ENCODE measurements at regions not wholly inside any gene's neighbourhood (a gene's known extent, or its start where the extent isn't known, plus 50 kb on each side); places are given as distances from the start of the nearest gene placed in this dataset.

DNA sequence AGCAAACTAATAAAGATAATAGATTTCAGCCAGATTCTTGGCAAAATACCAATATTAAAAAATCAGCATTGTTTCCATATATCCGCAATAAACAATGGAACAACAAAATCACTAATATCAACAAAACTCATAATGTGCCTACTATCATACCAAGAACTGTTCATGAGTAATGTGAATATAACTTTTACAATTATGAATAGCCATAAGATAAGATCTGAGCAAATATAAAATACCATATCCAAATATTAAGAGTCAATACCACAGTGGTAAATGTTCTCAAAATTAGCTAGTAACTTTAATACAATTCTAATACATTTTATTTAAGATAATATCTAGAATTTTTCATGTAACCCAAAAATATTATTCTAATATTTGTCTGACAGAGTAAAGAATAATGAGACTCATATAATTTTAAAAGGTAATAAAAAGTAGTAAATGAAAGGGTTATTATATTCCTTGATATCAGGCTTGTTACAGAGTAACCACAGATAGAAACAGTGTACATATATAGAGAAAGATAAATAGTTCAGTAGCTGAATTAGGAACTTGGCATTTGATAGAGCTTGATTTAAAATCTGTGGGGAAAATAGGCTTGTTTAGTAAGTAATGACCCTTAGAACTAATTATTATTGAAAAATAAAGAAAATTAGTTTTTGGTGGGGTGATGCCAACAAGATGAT, 2126.6 kb downstream of the MRPL39 start:
- Mint-ChIP-seq H3K27me3 (ENCODE audit: low read depth, unreplicated experiment) (no peaks in the 10 kb centered on the region), H3K36me3 (ENCODE audit: low read depth, unreplicated experiment) (no peaks in the 10 kb centered on the region), H3K27ac (ENCODE audit: unreplicated experiment) (no peak overlapping the region), H3K9me3 (ENCODE audit: unreplicated experiment) (no peaks in the 10 kb centered on the region), H3K4me1 (ENCODE audit: low read depth, unreplicated experiment) (no peaks in the 10 kb centered on the region), H3K4me3 (ENCODE audit: unreplicated experiment) (no peak overlapping the region)
- no peaks in the 10 kb centered on the region for H3K27me3 ChIP-seq (ENCODE audit: insufficient read depth, low read length)
- H3K9ac ChIP-seq (ENCODE audit: low read length) = no peak overlapping the region
- no peak for FAIRE-seq
- no peak for TF ChIP-seq EZH2 (IDR thresholded peaks at IDR 0.05; ENCODE audit: insufficient read depth, low read length)
- TF ChIP-seq, protein P1, sequence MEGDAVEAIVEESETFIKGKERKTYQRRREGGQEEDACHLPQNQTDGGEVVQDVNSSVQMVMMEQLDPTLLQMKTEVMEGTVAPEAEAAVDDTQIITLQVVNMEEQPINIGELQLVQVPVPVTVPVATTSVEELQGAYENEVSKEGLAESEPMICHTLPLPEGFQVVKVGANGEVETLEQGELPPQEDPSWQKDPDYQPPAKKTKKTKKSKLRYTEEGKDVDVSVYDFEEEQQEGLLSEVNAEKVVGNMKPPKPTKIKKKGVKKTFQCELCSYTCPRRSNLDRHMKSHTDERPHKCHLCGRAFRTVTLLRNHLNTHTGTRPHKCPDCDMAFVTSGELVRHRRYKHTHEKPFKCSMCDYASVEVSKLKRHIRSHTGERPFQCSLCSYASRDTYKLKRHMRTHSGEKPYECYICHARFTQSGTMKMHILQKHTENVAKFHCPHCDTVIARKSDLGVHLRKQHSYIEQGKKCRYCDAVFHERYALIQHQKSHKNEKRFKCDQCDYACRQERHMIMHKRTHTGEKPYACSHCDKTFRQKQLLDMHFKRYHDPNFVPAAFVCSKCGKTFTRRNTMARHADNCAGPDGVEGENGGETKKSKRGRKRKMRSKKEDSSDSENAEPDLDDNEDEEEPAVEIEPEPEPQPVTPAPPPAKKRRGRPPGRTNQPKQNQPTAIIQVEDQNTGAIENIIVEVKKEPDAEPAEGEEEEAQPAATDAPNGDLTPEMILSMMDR (IDR thresholded peaks at IDR 0.05; ENCODE audit: insufficient read depth, low read depth, low read length) = no peak
- H3K4me2 ChIP-seq (ENCODE audit: low read length) = no peak overlapping the region
- H3K79me2 ChIP-seq (ENCODE audit: insufficient read depth, low read length) = no peaks in the 10 kb centered on the region
- H3K27ac ChIP-seq (ENCODE audit: low read depth, low read length) = no peak overlapping the region
- H4K20me1 ChIP-seq (ENCODE audit: insufficient read depth, low read length) = no peaks in the 10 kb centered on the region
- H3K36me3 ChIP-seq (ENCODE audit: insufficient read depth, low read length) = no peaks in the 10 kb centered on the region
- H2AFZ ChIP-seq (ENCODE audit: low read depth, low read length) = no peak overlapping the region
- no peak overlapping the region for H3K4me3 ChIP-seq (ENCODE audit: insufficient read depth, low read depth, low read length)
- H3K9me3 ChIP-seq (ENCODE audit: insufficient read depth, low read depth, low read length) = no peaks in the 10 kb centered on the region
- H3K4me1 ChIP-seq (ENCODE audit: insufficient read depth, low read length) = no peaks in the 10 kb centered on the region
- no peak for DNase-seq (ENCODE audit: low read depth)

DNA sequence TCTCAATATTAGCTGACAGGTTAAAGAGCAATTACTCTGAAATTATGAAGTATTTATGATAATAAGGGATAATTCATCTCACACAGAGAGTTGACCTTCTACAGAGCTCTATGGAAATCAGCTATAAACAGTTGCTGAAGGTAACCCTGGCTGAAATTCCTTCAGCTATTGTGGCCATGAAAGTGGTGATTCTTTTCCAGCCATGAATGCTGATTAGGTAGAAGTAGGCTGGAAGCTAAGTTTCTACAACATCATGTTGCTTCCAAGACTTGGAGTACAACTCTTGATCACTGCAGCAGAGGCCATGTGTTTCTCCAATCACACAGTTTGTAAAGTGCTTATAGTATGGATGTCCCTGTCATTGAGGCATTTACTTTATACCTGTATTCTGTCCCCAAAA, 2128.9 kb downstream of the MRPL39 start:
- Histone ChIP-seq H3K4me1 (ENCODE audit: insufficient read depth, low read length) (no peaks in the 10 kb centered on the region), H3K27ac (ENCODE audit: low read depth, low read length) (no peak overlapping the region), H2AFZ (ENCODE audit: low read depth, low read length) (no peak overlapping the region), H3K9me3 (ENCODE audit: insufficient read depth, low read depth, low read length) (no peaks in the 10 kb centered on the region), H3K27me3 (ENCODE audit: insufficient read depth, low read length) (no peaks in the 10 kb centered on the region), H3K4me3 (ENCODE audit: insufficient read depth, low read depth, low read length) (no peak overlapping the region), H3K9ac (ENCODE audit: low read length) (no peak overlapping the region), H4K20me1 (ENCODE audit: insufficient read depth, low read length) (no peaks in the 10 kb centered on the region), H3K79me2 (ENCODE audit: insufficient read depth, low read length) (no peaks in the 10 kb centered on the region), H3K4me2 (ENCODE audit: low read length) (no peak overlapping the region), H3K36me3 (ENCODE audit: insufficient read depth, low read length) (no peaks in the 10 kb centered on the region)
- H3K4me1 Mint-ChIP-seq (ENCODE audit: low read depth, unreplicated experiment) = no peaks in the 10 kb centered on the region
- no peak for FAIRE-seq
- no peaks in the 10 kb centered on the region for H3K27me3 Mint-ChIP-seq (ENCODE audit: low read depth, unreplicated experiment)
- TF ChIP-seq, protein P1 (IDR thresholded peaks at IDR 0.05; ENCODE audit: insufficient read depth, low read depth, low read length) = no peak
- TF ChIP-seq EZH2 (IDR thresholded peaks at IDR 0.05; ENCODE audit: insufficient read depth, low read length) = no peak
- no peaks in the 10 kb centered on the region for H3K9me3 Mint-ChIP-seq (ENCODE audit: unreplicated experiment)
- no peak overlapping the region for H3K4me3 Mint-ChIP-seq (ENCODE audit: unreplicated experiment)
- H3K36me3 Mint-ChIP-seq (ENCODE audit: low read depth, unreplicated experiment) = no peaks in the 10 kb centered on the region
- H3K27ac Mint-ChIP-seq (ENCODE audit: unreplicated experiment) = no peak overlapping the region
- no peak for DNase-seq (ENCODE audit: low read depth)

Data from astrocyte (in vitro differentiated cells and primary cell).